K562 (cell line): ENCODE measurements at regions not wholly inside any gene's neighbourhood (a gene's known extent, or its start where the extent isn't known, plus 50 kb on each side); places are given as distances from the start of the nearest gene placed in this dataset.
"Not testable (repeated sequence)": the region's sequence is repeated elsewhere in the genome, so short reads cannot be mapped to it uniquely, and the experiment has no call there.

Source experiments
- ATAC-seq: fragments of 200-7000 bp; cut with Tn5 transposase; 3 replicates; pipeline ENCODE4 v1.9.1; 2020; ENCODE audit warnings: moderate library complexity
- BruUV-seq: library from RNA; stranded (reverse); fragments of 400-500 nt; replicated peaks from 2 replicates; lab custom pipeline; 2021; lab: Mats Ljungman, UMichigan
- CTCF ChIA-PET: fragments of 300-600 bp; formaldehyde crosslinking; extraction: SDS; loops from one replicate; lab custom pipeline; 2021; ENCODE audit warnings: low intra/inter-chr PET ratio; lab: Yijun Ruan, JAX
- POLR2A ChIA-PET: fragments of 300-600, 350-650 bp; sonication (Branson Sonifier 250); formaldehyde crosslinking; extraction: SDS; loops from one replicate; lab custom pipeline; 2021; ENCODE audit warnings: antibody characterized with exemption, inconsistent platforms; lab: Yijun Ruan, JAX
- DNase-seq, 4 experiments: peaks; one replicate each; pipeline versions ENCODE4 v3.0.0 to v3.0.0-alpha.2; 2011 to 2018; ENCODE audit warnings: low spot score in 3 of 4, mixed read lengths in 3 of 4; ENCODE audit errors: extremely low read depth in 1 of 4
- FAIRE-seq: peaks from 2 replicates; lab custom pipeline; 2011; peaks lifted over from hg19 to GRCh38; lab: Jason Lieb, UNC
- H2AFZ ChIP-seq: 2 replicates; pipeline ENCODE4 v1.6.0; 2011; ENCODE audit warnings: low read depth, low read length, control low read depth, inconsistent platforms
- H3K27ac ChIP-seq: fragments of 200-600 bp; 3 replicates; pipeline ENCODE4 v1.8.0; 2011; ENCODE audit warnings: low read depth, mild to moderate bottlenecking, control low read depth, inconsistent platforms, low read length, moderate library complexity, mixed read lengths; ENCODE audit errors: extremely low read depth
- H3K27me3 ChIP-seq, 2 experiments: fragments of 300-600 bp in 1 of 2; 2 replicates in 1 of 2; 3 replicates in 1 of 2; pipeline versions ENCODE4 v1.6.0 to v1.8.0; 2011; ENCODE audit warnings: inconsistent platforms in 2 of 2, low read length in 2 of 2, mild to moderate bottlenecking in 1 of 2, mixed read lengths in 1 of 2, moderate library complexity in 1 of 2; ENCODE audit not compliant: control insufficient read depth in 2 of 2, insufficient read depth in 2 of 2
- H3K36me3 ChIP-seq: fragments of 300-600 bp; 3 replicates; pipeline ENCODE4 v1.8.0; 2011; ENCODE audit warnings: mild to moderate bottlenecking, low read length, inconsistent platforms; ENCODE audit not compliant: control insufficient read depth, insufficient read depth
- H3K4me1 ChIP-seq, 2 experiments: fragments of 200-600 bp in 1 of 2; replicated peaks in 1 of 2; 2 replicates in 1 of 2; 3 replicates in 1 of 2; pipeline versions ENCODE4 v1.5.1 to v1.8.0; 2011; ENCODE audit warnings: inconsistent platforms in 2 of 2, low read length in 2 of 2, mild to moderate bottlenecking in 1 of 2, mixed read lengths in 1 of 2, moderate library complexity in 1 of 2; ENCODE audit not compliant: control insufficient read depth in 2 of 2, insufficient read depth in 2 of 2
- H3K4me2 ChIP-seq: 2 replicates; pipeline ENCODE4 v1.6.1; 2011; ENCODE audit warnings: low read length, control low read depth, inconsistent platforms, mixed read lengths; ENCODE audit not compliant: insufficient read depth
- H3K4me3 ChIP-seq: fragments of 200-600 bp; sonication (generic), shearing (Covaris generic); 2 replicates; pipeline ENCODE4 v1.5.1; 2016; ENCODE audit warnings: control low read depth, inconsistent platforms
- H3K79me2 ChIP-seq: fragments of 200-600 bp; 3 replicates; pipeline ENCODE4 v1.8.0; 2011; ENCODE audit warnings: low read length, inconsistent platforms; ENCODE audit not compliant: control insufficient read depth, insufficient read depth
- H3K9ac ChIP-seq, 2 experiments: 2 replicates each; pipeline versions ENCODE4 v1.6.0 to v1.6.1; 2011; ENCODE audit warnings: low read depth in 2 of 2, low read length in 2 of 2, control low read depth in 1 of 2, inconsistent platforms in 1 of 2, mild to moderate bottlenecking in 1 of 2, mixed read lengths in 1 of 2; ENCODE audit not compliant: insufficient read depth in 1 of 2
- H3K9me1 ChIP-seq: one replicate; pipeline ENCODE4 v1.6.0; 2011; ENCODE audit warnings: inconsistent platforms, mild to moderate bottlenecking, low read length, moderate library complexity; ENCODE audit not compliant: control insufficient read depth, insufficient read depth
- H3K9me3 ChIP-seq: replicated peaks from 2 replicates; pipeline ENCODE4 v1.5.1; 2011; ENCODE audit warnings: low read depth, low read length, inconsistent platforms; ENCODE audit not compliant: control insufficient read depth, insufficient read depth
- H4K20me1 ChIP-seq: replicated peaks from 2 replicates; pipeline ENCODE4 v1.6.1; 2011; ENCODE audit warnings: low read length, inconsistent platforms, mixed read lengths; ENCODE audit not compliant: control insufficient read depth, insufficient read depth
- GTF2F1 ChIP-seq: IDR thresholded peaks from 2 replicates; pipeline ENCODE4 v1.6.1; 2011; ENCODE audit warnings: low read depth, low read length, improper control_type of control experiment
- KLF10 ChIP-seq: fragments of 250-450 bp; sonication (Bioruptor Pico); IDR thresholded peaks from 2 replicates; pipeline ENCODE4 v1.6.1; 2021; ENCODE audit warnings: matching md5 sums
- MCM5 ChIP-seq: fragments of 450-650 bp; IDR thresholded peaks from 2 replicates; pipeline ENCODE4 v1.6.1; 2016; ENCODE audit warnings: low read depth
- NR2C2 ChIP-seq, 2 experiments: fragments of 200-800 bp in 1 of 2; sonication (Bioruptor generic) in 1 of 2; sonication (generic) in 1 of 2; formaldehyde crosslinking in 1 of 2; IDR thresholded peaks; 2 replicates each; pipeline versions ENCODE4 v1.6.1 to v1.8.0; 2016 to 2022; ENCODE audit warnings: mild to moderate bottlenecking in 1 of 2, missing compliant biosample characterization in 1 of 2, missing genetic modification characterization in 1 of 2, missing genetic modification reagents in 1 of 2
- SMARCC2 ChIP-seq: fragments of 450-650 bp; IDR thresholded peaks from 2 replicates; pipeline ENCODE4 v1.6.1; 2017; ENCODE audit warnings: antibody characterized with exemption, moderate library complexity, mild to moderate bottlenecking, low read depth
- WGBS: fragments of 100-300 bp; shearing (Covaris generic); methylation state at CpG from one replicate; pipeline ENCODE4 v1.1.6; 2016; ENCODE audit warnings: low coverage, mixed read lengths; ENCODE audit not compliant: insufficient coverage; ENCODE audit errors: missing lambda C conversion rate; 5-methylcytosine and 5-hydroxymethylcytosine counted together
- in situ Hi-C: fragments of 300-500 bp; cut with MboI; formaldehyde crosslinking; loops from 4 replicates; pipeline ENCODE4 v1.15.0; 2018; ENCODE audit warnings: inconsistent platforms, mixed read lengths
- intact Hi-C: fragments of 100-400 bp; cut with micrococcal nuclease; formaldehyde crosslinking; loops from 2 replicates; pipeline ENCODE4 v1.14.2; 2022
- TF ChIP-seq, protein P1 (sequence below), 2 experiments: IDR thresholded peaks in 1 of 2; conservative IDR thresholded peaks in 1 of 2; 2 replicates each; pipeline ENCODE4 v1.6.1; 2016; ENCODE audit warnings: low read depth in 2 of 2, mild to moderate bottlenecking in 1 of 2, missing compliant biosample characterization in 1 of 2, missing genetic modification characterization in 1 of 2, moderate library complexity in 1 of 2
- TF ChIP-seq, protein P2 (sequence below), 2 experiments: fragments of 450-650 bp; IDR thresholded peaks; 2 replicates each; pipeline ENCODE4 v1.6.1; 2016; ENCODE audit warnings: mild to moderate bottlenecking in 2 of 2, borderline replicate concordance in 1 of 2, low read depth in 1 of 2, moderate library complexity in 1 of 2

DNA sequence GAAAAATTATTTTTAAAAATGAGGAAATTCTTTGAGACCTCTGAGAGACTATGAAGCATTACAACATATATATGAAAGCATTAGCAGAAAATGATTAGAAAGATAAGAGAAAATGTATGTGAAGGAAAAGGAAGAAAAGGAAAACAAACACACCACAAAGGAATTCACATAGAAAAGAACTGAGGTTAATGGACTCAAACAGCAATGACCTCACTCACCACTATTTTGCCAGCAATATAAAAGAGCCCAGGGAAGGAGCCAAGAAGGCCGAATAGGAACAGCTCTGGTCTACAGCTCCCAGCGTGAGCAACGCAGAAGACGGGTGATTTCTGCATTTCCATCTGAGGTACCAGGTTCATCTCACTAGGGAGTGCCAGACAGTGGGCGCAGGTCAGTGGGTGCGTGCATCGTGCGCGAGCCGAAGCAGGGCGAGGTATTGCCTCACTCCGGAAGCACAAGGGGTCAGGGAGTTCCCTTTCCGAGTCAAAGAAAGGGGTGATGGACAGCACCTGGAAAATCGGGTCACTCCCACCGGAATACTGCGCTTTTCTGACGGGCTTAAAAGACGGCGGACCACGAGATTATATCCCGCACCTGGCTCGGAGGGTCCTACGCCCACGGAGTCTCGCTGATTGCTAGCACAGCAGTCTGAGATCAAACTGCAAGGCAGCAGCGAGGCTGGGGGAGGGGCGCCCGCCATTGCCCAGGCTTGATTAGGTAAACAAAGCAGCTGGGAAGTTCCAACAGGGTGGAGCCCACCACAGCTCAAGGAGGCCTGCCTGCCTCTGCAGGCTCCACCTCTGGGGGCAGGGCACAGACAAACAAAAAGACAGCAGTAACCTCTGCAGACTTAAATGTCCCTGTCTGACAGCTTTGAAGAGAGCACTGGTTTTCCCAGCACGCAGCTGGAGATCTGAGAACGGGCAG, 1075.2 kb upstream of the NOVA1 start (continued):
- TF ChIP-seq, protein P1, sequence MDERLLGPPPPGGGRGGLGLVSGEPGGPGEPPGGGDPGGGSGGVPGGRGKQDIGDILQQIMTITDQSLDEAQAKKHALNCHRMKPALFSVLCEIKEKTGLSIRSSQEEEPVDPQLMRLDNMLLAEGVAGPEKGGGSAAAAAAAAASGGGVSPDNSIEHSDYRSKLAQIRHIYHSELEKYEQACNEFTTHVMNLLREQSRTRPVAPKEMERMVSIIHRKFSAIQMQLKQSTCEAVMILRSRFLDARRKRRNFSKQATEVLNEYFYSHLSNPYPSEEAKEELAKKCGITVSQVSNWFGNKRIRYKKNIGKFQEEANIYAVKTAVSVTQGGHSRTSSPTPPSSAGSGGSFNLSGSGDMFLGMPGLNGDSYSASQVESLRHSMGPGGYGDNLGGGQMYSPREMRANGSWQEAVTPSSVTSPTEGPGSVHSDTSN (CRISPR knock-in tag; IDR thresholded peaks at IDR 0.05; ENCODE audit: low read depth), result not testable (repeated sequence)
- TF ChIP-seq, protein P1 (tag; conservative IDR thresholded peaks at IDR 0.05; ENCODE audit: low read depth), result peak; percentile 59
- TF ChIP-seq NR2C2 (CRISPR knock-in tag; IDR thresholded peaks at IDR 0.05) (peak; percentile 85; the same call in 1 of the 2 replicates), NR2C2 (tag; IDR thresholded peaks at IDR 0.05) (peak; percentile 91)

DNA sequence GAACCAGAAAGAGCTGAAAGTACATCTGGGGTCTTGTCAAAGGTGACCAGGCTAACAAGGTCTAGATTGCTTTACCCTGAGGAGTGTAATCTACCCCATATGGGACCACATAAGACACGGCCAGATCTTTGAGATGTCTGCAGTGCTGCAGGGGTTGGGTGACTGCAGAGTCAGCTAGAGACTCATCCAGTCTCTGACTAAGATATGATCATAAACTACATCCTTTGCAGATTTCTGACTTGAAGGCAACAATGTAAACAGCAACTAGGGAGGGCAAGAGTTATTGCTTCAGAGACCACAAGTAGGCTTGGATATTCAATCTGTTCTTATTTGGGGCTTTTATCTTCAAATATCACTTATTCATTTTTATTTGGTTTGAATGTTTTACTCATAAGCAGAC, 1080.5 kb upstream of the FOXG1 start:
- BruUV-seq, result no TSS peak
- Histone ChIP-seq H3K9me1 (no peaks in the 10 kb centered on the region), H3K27ac (no peak overlapping the region), H3K4me2 (no peak overlapping the region), H3K27me3 (no peaks in the 10 kb centered on the region), H3K79me2 (no peaks in the 10 kb centered on the region), H2AFZ (no peak overlapping the region), H3K36me3 (no peaks in the 10 kb centered on the region), H3K9ac (no peak overlapping the region), H3K4me1 (no peaks in the 10 kb centered on the region), H3K4me3 (no peak overlapping the region), H4K20me1 (no peaks in the 10 kb centered on the region), H3K9me3 (no peaks in the 10 kb centered on the region)
- 0% methylated on average over 1 of the region's 1 CpG for WGBS
- DNase-seq, result no peak
- POLR2A ChIA-PET, result no interaction called here
- ATAC-seq, result no peak
- no peak for FAIRE-seq
- in situ Hi-C loops, result no loop called here
- CTCF ChIA-PET, result no interaction called here
- intact Hi-C loops, result no loop called here
- TF ChIP-seq KLF10 (no peak), MCM5 (no peak), GTF2F1 (no peak), SMARCC2 (no peak)
- TF ChIP-seq, protein P2, sequence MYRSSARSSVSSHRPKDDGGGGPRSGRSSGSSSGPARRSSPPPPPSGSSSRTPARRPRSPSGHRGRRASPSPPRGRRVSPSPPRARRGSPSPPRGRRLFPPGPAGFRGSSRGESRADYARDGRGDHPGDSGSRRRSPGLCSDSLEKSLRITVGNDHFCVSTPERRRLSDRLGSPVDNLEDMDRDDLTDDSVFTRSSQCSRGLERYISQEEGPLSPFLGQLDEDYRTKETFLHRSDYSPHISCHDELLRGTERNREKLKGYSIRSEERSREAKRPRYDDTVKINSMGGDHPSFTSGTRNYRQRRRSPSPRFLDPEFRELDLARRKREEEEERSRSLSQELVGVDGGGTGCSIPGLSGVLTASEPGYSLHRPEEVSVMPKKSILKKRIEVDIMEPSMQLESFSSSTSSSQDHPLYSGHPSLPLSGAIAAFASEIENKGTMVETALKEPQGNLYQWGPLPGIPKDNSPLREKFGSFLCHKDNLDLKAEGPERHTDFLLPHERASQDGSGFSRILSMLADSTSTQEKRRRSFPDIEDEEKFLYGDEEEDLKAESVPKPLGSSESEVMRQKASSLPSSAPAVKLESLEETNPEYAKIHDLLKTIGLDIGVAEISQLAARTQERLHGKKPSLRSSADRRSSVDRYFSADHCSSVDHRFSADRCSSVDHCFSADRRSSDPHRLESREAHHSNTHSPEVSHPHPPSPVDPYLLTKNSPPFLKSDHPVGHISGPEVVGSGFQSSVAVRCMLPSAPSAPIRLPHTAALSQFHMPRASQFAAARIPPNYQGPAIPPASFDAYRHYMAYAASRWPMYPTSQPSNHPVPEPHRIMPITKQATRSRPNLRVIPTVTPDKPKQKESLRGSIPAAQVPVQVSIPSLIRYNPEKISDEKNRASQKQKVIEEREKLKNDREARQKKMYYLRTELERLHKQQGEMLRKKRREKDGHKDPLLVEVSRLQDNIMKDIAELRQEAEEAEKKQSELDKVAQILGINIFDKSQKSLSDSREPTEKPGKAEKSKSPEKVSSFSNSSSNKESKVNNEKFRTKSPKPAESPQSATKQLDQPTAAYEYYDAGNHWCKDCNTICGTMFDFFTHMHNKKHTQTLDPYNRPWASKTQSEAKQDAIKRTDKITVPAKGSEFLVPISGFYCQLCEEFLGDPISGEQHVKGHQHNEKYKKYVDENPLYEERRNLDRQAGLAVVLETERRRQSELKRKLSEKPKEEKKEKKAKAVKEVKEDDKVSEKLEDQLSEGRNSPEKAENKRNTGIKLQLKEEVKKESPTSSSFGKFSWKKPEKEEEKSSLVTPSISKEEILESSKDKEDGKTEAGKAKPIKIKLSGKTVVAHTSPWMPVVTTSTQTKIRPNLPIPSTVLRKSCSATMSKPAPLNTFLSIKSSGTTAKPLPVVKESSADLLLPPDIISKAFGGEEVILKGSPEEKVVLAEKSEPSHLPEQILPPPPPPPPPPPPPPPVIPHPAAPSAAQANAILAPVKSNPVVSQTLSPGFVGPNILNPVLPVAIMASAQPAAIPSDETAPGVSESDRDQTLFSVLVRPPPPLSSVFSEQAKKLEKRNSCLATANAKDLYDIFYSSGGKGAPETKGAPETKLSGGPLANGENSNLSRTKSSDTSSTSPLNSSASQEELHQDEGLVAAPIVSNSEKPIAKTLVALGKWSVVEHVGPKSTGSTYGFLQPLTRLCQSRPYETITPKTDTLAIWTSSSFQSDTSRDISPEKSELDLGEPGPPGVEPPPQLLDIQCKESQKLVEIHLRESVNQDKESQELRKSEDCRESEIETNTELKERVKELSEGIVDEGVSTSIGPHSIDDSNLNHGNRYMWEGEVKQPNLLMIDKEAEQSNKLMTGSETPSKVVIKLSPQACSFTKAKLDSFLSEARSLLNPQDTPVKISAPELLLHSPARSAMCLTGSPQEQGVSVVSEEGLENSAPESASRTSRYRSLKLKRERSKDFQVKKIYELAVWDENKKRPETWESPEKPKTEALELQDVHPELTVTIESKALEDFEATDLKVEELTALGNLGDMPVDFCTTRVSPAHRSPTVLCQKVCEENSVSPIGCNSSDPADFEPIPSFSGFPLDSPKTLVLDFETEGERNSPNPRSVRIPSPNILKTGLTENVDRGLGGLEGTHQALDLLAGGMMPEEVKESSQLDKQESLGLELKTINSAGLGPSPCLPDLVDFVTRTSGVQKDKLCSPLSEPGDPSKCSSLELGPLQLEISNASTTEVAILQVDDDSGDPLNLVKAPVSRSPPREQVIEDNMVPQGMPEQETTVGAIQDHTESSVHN (IDR thresholded peaks at IDR 0.05; ENCODE audit: borderline replicate concordance in 1 of 2, low read depth in 1 of 2), result no peak
